ENCODE measurements at regions not wholly inside any gene's neighbourhood (a gene's known extent, or its start where the extent isn't known, plus 50 kb on each side); places are given as distances from the start of the nearest gene placed in this dataset.

DNA sequence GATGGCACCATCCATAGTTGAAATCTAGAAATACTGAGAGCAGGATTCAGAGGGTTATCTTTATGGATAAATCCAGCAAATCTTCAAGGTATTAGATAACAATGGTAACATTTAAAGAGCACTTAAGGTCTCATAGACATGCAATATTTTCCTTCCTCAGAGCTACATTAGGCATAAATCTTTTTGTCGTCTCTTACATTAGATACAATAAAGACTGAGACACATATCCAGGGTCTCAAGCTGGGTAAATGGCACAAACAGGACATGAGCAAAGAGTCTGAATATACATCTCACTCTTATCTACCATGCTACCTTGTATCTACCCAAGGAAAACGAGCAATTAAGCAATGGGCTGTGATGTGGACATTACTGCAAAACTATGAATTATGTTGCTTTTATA lies 927.3 kb upstream of the EPHA6 start:
- TF ChIP-seq, protein P1, sequence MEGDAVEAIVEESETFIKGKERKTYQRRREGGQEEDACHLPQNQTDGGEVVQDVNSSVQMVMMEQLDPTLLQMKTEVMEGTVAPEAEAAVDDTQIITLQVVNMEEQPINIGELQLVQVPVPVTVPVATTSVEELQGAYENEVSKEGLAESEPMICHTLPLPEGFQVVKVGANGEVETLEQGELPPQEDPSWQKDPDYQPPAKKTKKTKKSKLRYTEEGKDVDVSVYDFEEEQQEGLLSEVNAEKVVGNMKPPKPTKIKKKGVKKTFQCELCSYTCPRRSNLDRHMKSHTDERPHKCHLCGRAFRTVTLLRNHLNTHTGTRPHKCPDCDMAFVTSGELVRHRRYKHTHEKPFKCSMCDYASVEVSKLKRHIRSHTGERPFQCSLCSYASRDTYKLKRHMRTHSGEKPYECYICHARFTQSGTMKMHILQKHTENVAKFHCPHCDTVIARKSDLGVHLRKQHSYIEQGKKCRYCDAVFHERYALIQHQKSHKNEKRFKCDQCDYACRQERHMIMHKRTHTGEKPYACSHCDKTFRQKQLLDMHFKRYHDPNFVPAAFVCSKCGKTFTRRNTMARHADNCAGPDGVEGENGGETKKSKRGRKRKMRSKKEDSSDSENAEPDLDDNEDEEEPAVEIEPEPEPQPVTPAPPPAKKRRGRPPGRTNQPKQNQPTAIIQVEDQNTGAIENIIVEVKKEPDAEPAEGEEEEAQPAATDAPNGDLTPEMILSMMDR (IDR thresholded peaks at IDR 0.05), result no peak
- no peak for TF ChIP-seq POLR2A (IDR thresholded peaks at IDR 0.05)
